Activated T-helper 17 cell treated with anti-CD3 and anti-CD28 coated beads, Interleukin-2, amount 50 U/mL, for 72 hours (primary cell): ENCODE measurements at regions not wholly inside any gene's neighbourhood (a gene's known extent, or its start where the extent isn't known, plus 50 kb on each side); places are given as distances from the start of the nearest gene placed in this dataset.

ENCODE experiments used
- ATAC-seq: fragments of 150-1000 bp; cut with Tn5 transposase; replicated peaks from 2 replicates; pipeline ENCODE4 v1.10.0; 2021; ENCODE audit warnings: mild to moderate bottlenecking, moderate library complexity
- H3K27ac Mint-ChIP-seq: one replicate; pipeline ENCODE4 v1.8.0; 2022; ENCODE audit warnings: mixed read lengths
- H3K27me3 Mint-ChIP-seq: one replicate; pipeline ENCODE4 v1.8.0; 2022; ENCODE audit warnings: mixed read lengths
- H3K36me3 Mint-ChIP-seq: one replicate; pipeline ENCODE4 v1.8.0; 2022; ENCODE audit warnings: low read depth, mild to moderate bottlenecking, mixed read lengths
- H3K4me1 Mint-ChIP-seq: one replicate; pipeline ENCODE4 v1.8.0; 2022; ENCODE audit warnings: mixed read lengths
- H3K4me3 Mint-ChIP-seq: one replicate; pipeline ENCODE4 v1.8.0; 2022; ENCODE audit warnings: mild to moderate bottlenecking, mixed read lengths
- H3K9me3 Mint-ChIP-seq: one replicate; pipeline ENCODE4 v1.8.0; 2022; ENCODE audit warnings: mixed read lengths

GRCh38 chr6:132079286-132079685 lies 128.1 kb upstream of the CCN2 start:
- no peak overlapping the region for H3K4me3 Mint-ChIP-seq
- no peak overlapping the region for H3K27ac Mint-ChIP-seq
- no peaks in the 10 kb centered on the region for H3K36me3 Mint-ChIP-seq
- ATAC-seq: no peak
- no peaks in the 10 kb centered on the region for H3K4me1 Mint-ChIP-seq
- H3K9me3 Mint-ChIP-seq: no peaks in the 10 kb centered on the region
- peaks cover 13% of the 10 kb centered on the region for H3K27me3 Mint-ChIP-seq

GRCh38 chr6:132076452-132076851 lies 125.3 kb upstream of the CCN2 start:
- H3K4me1 Mint-ChIP-seq: no peaks in the 10 kb centered on the region
- no peak for ATAC-seq

DNA sequence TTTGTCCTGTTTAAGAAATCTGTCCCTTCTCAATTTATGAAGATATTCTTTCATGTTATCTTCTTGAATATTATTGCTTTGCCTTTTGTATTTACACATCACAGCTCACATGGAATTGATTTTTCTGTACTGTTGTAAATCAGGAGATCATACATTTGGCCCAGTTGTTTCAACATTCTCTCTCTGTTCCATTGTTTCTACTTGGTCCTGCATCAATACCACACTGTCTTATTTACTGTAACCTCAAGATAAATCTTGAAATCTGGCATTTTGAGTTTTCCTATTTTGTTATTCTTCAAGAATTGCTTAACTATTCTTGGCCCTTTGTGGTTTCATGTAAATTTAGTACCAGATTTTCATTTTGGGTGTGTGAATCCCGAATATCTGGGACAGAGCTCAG lies 121.7 kb upstream of the CCN2 start:
- Mint-ChIP-seq H3K9me3 (no peaks in the 10 kb centered on the region), H3K27me3 (peaks cover 10% of the 10 kb centered on the region), H3K27ac (no peak overlapping the region), H3K4me1 (no peaks in the 10 kb centered on the region), H3K36me3 (no peaks in the 10 kb centered on the region), H3K4me3 (no peak overlapping the region)
- ATAC-seq: no peak

More at GRCh38 chr6:132076452-132076851, 125.3 kb upstream of the CCN2 start:
- H3K27ac Mint-ChIP-seq: no peak overlapping the region
- H3K4me3 Mint-ChIP-seq: no peak overlapping the region
- no peaks in the 10 kb centered on the region for H3K36me3 Mint-ChIP-seq
- no peaks in the 10 kb centered on the region for H3K9me3 Mint-ChIP-seq
- peaks cover 10% of the 10 kb centered on the region for H3K27me3 Mint-ChIP-seq

DNA sequence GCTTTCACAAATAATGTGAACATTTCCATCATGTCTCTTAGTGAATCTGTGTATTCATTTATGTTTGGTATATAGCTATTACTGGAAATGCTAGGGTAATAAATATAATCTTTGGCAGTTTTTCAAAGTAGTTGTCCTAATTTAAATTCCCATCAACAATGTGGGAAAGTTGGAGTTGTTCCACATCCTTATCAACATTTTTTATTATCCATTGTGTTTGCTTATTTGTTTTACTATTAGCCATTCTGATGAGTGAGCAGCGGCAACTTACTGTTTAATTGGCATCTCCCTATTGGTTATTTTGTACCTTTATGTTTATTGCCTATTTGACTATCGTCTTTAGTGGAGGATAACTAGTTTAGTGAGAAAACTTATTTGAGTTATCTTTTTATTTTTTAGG lies 121.1 kb upstream of the CCN2 start:
- Mint-ChIP-seq H3K27ac (no peak overlapping the region), H3K36me3 (no peaks in the 10 kb centered on the region), H3K27me3 (peaks cover 10% of the 10 kb centered on the region), H3K4me1 (no peaks in the 10 kb centered on the region), H3K4me3 (no peak overlapping the region), H3K9me3 (no peaks in the 10 kb centered on the region)
- no peak for ATAC-seq

- no peak for ATAC-seq
- no peak overlapping the region for H3K27ac Mint-ChIP-seq
- H3K27me3 Mint-ChIP-seq: peaks cover 3% of the 10 kb centered on the region
- H3K36me3 Mint-ChIP-seq: no peaks in the 10 kb centered on the region
- no peaks in the 10 kb centered on the region for H3K9me3 Mint-ChIP-seq
- no peaks in the 10 kb centered on the region for H3K4me1 Mint-ChIP-seq
- no peak overlapping the region for H3K4me3 Mint-ChIP-seq
Observed at GRCh38 chr6:132070356-132070755, 119.2 kb upstream of the CCN2 start.

DNA sequence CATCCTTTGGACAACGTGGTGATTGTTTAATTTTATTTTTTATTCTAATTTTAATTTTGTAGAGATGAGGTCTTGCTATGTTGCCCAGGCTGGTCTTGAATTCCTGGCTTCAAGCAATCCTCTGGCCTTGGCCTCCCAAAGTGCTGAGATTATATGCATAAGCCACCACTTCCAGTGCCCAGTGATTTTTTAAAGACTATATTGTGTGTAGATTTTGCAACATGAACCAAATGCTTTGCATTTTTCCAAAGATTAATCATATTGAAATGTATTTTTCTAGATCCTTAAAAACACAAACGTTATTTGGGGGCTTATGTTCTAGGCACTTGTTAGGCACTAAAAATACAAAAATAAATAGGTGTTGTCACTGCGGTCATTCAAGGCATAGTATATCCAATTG lies 117.6 kb upstream of the CCN2 start:
- no peak for ATAC-seq
- Mint-ChIP-seq H3K4me1 (no peaks in the 10 kb centered on the region), H3K27me3 (peaks cover 6% of the 10 kb centered on the region), H3K9me3 (no peaks in the 10 kb centered on the region), H3K36me3 (no peaks in the 10 kb centered on the region), H3K4me3 (no peak overlapping the region), H3K27ac (no peak overlapping the region)

DNA sequence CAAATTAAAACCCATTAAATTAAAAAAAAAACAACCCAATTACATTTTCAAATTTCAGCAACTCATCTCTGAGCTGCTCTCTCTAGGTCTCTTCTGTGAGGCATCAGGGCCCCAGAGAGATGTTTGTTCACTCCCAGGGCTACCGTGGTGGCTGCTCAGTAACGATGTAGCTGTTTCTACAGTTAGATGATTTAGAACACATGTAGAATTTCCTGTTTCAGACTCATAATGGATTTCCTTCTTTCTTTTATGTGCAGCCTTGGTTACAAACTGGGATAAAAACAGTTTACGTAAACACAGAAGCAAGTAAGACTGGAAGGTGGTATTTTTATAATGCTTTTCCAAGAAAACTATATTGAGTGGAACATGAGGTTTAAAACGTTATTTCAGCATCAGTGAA lies 116.1 kb upstream of the CCN2 start:
- H3K9me3 Mint-ChIP-seq: no peaks in the 10 kb centered on the region
- no peak for ATAC-seq
- no peak overlapping the region for H3K27ac Mint-ChIP-seq
- no peak overlapping the region for H3K4me3 Mint-ChIP-seq
- peaks cover 8% of the 10 kb centered on the region for H3K27me3 Mint-ChIP-seq
- H3K36me3 Mint-ChIP-seq: no peaks in the 10 kb centered on the region
- no peaks in the 10 kb centered on the region for H3K4me1 Mint-ChIP-seq

GRCh38 chr6:132065556-132065955 lies 114.4 kb upstream of the CCN2 start:
- no peaks in the 10 kb centered on the region for H3K36me3 Mint-ChIP-seq
- no peak for ATAC-seq
- no peak overlapping the region for H3K4me3 Mint-ChIP-seq
- H3K4me1 Mint-ChIP-seq: no peaks in the 10 kb centered on the region
- peaks cover 14% of the 10 kb centered on the region for H3K27me3 Mint-ChIP-seq
- H3K27ac Mint-ChIP-seq: no peak overlapping the region
- no peaks in the 10 kb centered on the region for H3K9me3 Mint-ChIP-seq

DNA sequence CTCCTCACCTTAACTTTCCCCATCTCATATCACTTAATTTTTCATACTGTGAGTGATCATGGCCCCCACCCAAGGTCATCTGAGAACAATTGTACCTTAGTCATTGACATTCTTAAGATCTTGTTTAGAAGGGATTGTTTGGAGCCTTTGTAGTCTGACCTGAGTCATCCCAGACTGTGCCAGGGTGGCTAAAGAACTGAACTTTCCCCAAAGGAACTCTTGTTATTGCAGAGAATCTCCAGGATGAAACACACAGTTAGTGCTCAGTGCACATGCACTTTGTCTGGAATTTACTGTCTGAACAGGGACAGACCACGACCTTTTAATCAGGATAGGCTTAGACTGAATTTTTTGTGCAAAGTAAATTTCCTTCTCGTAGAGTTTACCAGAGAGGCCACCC lies 112.6 kb upstream of the CCN2 start:
- Mint-ChIP-seq H3K36me3 (no peaks in the 10 kb centered on the region), H3K27ac (no peak overlapping the region)

DNA sequence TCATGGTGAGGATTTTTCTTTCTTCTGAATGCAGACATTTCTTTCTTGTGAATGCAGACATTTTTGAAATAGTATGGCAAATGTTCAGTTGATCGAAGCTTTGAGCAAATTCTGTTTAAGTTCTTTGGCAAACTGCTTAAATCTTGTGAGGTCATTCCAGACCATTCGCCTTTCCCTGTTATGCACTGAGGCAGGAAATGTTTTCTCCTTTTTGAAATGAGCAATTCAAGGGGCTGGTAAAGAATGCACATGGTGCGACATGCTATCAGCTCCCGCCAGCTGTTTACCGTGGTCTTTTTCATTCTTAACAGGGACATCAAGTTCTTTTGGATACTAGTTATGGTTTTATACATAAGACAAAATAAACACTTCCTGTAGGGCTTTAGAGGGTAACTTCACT lies 112.0 kb upstream of the CCN2 start:
- ATAC-seq: no peak
- Mint-ChIP-seq H3K9me3 (no peaks in the 10 kb centered on the region), H3K36me3 (no peaks in the 10 kb centered on the region), H3K27me3 (peaks cover 14% of the 10 kb centered on the region), H3K4me3 (no peak overlapping the region), H3K27ac (no peak overlapping the region), H3K4me1 (no peaks in the 10 kb centered on the region)

More for the DNA sequence above, 112.6 kb upstream of the CCN2 start:
- Mint-ChIP-seq H3K27me3 (peaks cover 14% of the 10 kb centered on the region), H3K4me1 (no peaks in the 10 kb centered on the region), H3K4me3 (no peak overlapping the region), H3K9me3 (no peaks in the 10 kb centered on the region)
- ATAC-seq: no peak

DNA sequence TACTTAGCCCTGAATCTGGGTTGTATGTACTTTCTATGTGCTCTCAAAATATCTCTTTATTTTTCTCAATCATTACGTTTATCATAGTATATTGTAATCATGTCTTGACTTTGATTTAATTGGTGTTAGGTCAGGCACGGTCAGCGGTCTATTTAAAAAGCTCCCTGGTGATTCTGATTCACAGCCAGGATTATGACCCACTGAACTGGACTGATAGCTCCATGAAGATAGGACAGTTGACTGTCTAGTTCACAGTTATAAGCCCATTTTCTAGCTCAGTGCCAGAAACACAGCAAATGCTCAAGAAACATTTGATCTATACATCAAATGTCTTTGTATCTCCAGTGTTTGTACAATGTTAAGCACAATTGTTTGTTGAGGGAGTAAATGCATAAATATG lies 111.5 kb upstream of the CCN2 start:
- no peak for ATAC-seq
- no peaks in the 10 kb centered on the region for H3K4me1 Mint-ChIP-seq
- H3K36me3 Mint-ChIP-seq: no peaks in the 10 kb centered on the region
- H3K9me3 Mint-ChIP-seq: no peaks in the 10 kb centered on the region
- H3K27me3 Mint-ChIP-seq: peaks cover 14% of the 10 kb centered on the region
- no peak overlapping the region for H3K27ac Mint-ChIP-seq
- H3K4me3 Mint-ChIP-seq: no peak overlapping the region

- Mint-ChIP-seq H3K4me1 (no peaks in the 10 kb centered on the region), H3K36me3 (no peaks in the 10 kb centered on the region), H3K27me3 (peaks cover 18% of the 10 kb centered on the region), H3K4me3 (no peak overlapping the region), H3K27ac (no peak overlapping the region), H3K9me3 (peaks cover 3% of the 10 kb centered on the region)
- ATAC-seq: no peak
Observed at GRCh38 chr6:132061381-132061780, 110.2 kb upstream of the CCN2 start.

GRCh38 chr6:132060591-132060990 lies 109.4 kb upstream of the CCN2 start:
- no peak overlapping the region for H3K27ac Mint-ChIP-seq
- H3K4me1 Mint-ChIP-seq: no peaks in the 10 kb centered on the region
- no peak for ATAC-seq
- H3K9me3 Mint-ChIP-seq: peaks cover 3% of the 10 kb centered on the region
- H3K27me3 Mint-ChIP-seq: peaks cover 18% of the 10 kb centered on the region
- H3K36me3 Mint-ChIP-seq: no peaks in the 10 kb centered on the region
- no peak overlapping the region for H3K4me3 Mint-ChIP-seq

GRCh38 chr6:132058975-132059374 lies 107.8 kb upstream of the CCN2 start:
- Mint-ChIP-seq H3K4me1 (no peaks in the 10 kb centered on the region), H3K36me3 (no peaks in the 10 kb centered on the region), H3K27ac (no peak overlapping the region), H3K9me3 (peaks cover 3% of the 10 kb centered on the region), H3K27me3 (peaks cover 18% of the 10 kb centered on the region), H3K4me3 (no peak overlapping the region)
- no peak for ATAC-seq

DNA sequence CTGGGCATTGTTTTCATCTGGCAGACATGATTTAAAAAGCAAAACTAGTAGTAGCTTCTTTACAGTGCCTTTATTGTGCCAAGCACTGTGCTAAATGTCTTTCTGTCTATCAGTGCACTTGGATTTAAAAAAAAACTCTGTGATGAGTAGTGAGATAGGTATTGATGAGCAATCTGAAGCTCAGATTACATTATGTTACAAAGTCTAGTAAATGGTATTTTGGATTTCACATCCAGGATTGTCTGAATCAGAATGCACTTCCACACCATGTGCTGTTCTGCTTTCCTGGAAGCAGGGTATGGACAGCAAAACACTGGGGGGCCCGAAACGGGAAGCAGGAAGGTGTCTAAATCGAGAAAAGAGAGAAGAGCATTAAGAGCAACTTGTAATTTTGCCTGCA lies 103.4 kb upstream of the CCN2 start:
- Mint-ChIP-seq H3K4me3 (no peak overlapping the region), H3K27me3 (peaks cover 7% of the 10 kb centered on the region), H3K27ac (no peak overlapping the region), H3K9me3 (peaks cover 8% of the 10 kb centered on the region), H3K4me1 (no peaks in the 10 kb centered on the region), H3K36me3 (no peaks in the 10 kb centered on the region)
- ATAC-seq: no peak

DNA sequence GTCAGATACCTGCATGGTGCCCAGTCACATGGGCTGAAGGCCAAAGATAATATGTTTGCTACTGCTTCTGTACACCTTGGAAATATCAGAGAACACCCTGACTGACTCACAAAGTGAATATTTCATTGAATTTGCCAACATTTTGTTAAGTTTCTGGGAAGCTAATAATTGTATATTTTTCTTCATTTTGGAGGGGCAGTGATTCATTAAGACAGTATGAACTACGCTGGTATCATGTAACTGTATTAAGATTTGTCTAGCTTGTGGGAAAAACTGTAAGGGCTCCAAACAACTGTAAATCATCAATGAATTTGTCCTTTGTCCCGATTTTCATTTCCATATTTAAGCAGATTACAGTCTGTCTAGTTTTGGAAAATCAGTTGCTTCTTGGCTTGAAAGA lies 102.3 kb upstream of the CCN2 start:
- Mint-ChIP-seq H3K27ac (no peak overlapping the region), H3K36me3 (no peaks in the 10 kb centered on the region), H3K9me3 (peaks cover 8% of the 10 kb centered on the region), H3K4me1 (no peaks in the 10 kb centered on the region), H3K27me3 (peaks cover 7% of the 10 kb centered on the region), H3K4me3 (no peak overlapping the region)
- no peak for ATAC-seq
